ENCODE measurements at regions not wholly inside any gene's neighbourhood (a gene's known extent, or its start where the extent isn't known, plus 50 kb on each side); places are given as distances from the start of the nearest gene placed in this dataset.

DNA sequence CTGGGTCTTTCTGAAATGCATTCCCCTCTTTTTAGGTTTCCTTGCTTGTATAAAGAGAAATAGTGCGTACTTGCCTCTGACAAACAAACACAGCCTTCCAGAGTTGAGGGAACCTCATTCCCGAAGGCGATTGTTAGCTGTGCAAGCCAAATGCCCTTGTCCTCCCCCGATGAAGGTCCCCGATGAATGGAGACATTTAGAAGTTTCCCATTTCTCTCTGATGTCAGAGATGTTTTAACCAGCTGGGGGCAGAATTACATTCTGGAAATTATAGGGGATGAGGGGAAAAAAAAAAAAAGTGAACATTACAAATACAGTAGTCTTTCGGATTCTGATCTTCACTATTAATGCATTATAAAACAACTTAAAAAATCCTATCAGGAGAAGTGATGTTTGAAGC, 366.8 kb downstream of the VRK1 start:
- TF ChIP-seq, protein P1, sequence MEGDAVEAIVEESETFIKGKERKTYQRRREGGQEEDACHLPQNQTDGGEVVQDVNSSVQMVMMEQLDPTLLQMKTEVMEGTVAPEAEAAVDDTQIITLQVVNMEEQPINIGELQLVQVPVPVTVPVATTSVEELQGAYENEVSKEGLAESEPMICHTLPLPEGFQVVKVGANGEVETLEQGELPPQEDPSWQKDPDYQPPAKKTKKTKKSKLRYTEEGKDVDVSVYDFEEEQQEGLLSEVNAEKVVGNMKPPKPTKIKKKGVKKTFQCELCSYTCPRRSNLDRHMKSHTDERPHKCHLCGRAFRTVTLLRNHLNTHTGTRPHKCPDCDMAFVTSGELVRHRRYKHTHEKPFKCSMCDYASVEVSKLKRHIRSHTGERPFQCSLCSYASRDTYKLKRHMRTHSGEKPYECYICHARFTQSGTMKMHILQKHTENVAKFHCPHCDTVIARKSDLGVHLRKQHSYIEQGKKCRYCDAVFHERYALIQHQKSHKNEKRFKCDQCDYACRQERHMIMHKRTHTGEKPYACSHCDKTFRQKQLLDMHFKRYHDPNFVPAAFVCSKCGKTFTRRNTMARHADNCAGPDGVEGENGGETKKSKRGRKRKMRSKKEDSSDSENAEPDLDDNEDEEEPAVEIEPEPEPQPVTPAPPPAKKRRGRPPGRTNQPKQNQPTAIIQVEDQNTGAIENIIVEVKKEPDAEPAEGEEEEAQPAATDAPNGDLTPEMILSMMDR (IDR thresholded peaks at IDR 0.05): no peak
- TF ChIP-seq POLR2A (IDR thresholded peaks at IDR 0.05): no peak
